A172 (cell line): ENCODE measurements at regions not wholly inside any gene's neighbourhood (a gene's known extent, or its start where the extent isn't known, plus 50 kb on each side); places are given as distances from the start of the nearest gene placed in this dataset.
A peak's percentile ranks its signal among the peaks of the same experiment; 100 is the strongest.
"Not testable (repeated sequence)": the region's sequence is repeated elsewhere in the genome, so short reads cannot be mapped to it uniquely, and the experiment has no call there.

Source experiments
- DNase-seq: peaks from one replicate; pipeline ENCODE4 v3.0.0-alpha.2; 2015; ENCODE audit warnings: low spot score

- DNase-seq = no peak
Observed at GRCh38 chr6:49110916-49111315, 352.1 kb downstream of the MMUT start.

DNA sequence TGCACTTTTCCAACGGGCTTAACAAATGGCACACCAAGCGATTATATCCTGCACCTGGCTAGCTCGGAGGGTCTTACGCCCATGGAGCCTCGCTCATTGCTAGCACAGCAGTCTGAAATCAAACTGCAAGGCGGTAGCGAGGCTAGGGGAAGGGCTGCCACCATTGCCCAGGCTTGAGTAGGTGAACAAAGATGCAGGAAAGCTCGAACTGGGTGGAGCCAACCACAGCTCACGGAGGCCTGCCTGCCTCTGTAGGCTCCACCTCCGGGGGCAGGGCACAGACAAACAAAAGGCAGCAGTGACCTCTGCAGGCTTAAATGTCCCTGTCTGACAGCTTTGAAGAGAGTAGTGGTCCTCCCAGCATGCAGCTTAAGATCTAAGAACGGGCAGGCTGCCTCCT lies 365.4 kb downstream of the MMUT start:
- DNase-seq = not testable (repeated sequence)

GRCh38 chr6:49097116-49097515 lies 365.9 kb downstream of the MMUT start:
- no peak for DNase-seq

- no peak for DNase-seq
Observed at GRCh38 chr6:49088631-49089030, 374.4 kb downstream of the MMUT start.

GRCh38 chr6:49087369-49087768 lies 375.7 kb downstream of the MMUT start:
- DNase-seq = no peak

DNA sequence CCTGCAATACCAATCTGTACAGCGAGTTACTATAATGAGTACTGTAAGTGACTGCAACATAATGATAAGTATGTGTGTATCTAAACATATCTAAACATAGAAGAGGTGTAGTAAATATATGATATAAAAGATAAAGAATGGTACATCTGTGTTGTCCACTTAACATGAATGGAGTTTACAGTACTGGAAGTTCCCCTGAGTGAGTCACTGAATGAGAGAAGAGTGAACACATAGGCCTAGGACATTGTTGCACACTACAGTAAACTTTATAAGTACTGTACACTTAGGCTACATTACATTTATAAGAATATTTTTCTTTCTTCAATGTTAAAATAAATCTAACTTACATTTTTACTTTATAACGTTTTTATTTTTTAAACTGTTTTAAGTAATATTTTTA lies 380.4 kb downstream of the MMUT start:
- DNase-seq = no peak

- no peak for DNase-seq
Observed at GRCh38 chr6:49072885-49073620, 390.0 kb downstream of the MMUT start.

DNA sequence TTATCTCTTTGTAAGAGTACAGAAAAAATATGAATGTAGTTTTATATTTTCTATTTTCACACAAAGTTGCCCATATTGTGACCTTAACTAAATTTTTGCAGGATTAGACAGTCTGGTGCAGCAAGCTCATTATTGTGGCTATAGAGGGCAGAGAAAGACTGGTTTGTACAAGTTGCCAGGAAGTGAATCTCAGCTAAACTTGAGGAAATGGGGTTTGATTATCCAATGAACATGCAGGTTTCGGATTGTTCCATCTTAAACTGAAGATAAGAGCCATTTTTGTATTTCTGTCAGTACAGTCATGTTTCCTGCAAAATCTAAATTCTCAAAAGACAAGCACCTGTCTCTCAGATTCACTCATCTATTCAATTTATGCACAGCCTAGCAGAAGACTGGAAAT lies 390.9 kb downstream of the MMUT start:
- peak; percentile 10 for DNase-seq

DNA sequence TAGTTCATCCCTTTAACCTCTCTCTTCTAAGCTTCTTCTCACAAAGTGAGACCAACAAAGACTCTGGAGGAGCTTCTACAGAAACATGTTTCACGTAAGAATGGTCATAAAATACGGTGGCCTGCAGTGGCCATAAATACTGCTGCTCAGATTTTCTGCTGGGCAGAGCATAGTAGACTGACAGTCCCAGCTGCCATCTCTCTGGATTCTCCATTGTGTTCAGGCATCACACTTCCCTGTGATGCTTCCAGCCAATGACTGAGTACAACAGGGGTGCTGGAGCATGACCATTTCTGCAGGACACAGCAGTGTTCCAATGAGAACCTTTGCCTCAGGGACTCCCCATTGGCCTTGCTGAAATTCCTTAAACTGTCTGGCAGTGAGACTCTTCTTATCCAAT lies 392.6 kb downstream of the MMUT start:
- DNase-seq = no peak

DNA sequence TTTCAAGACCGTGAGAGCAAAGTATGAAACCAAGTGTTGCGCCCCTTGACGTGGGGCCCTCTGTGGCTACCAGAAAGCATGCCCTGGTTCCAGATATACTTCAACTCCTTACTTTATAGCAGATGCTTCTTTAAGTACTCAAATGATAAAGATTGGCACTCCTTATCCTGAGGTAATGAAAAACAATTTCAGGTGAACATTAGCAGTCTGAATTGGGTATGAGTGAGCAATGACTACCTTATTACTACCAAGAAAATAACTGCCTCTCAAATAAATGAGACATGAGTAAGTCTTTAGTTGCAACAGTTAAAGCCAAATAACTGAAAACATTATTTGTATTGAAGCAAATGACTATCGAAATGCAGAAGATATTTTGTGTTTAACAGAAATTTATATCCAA lies 408.7 kb downstream of the MMUT start:
- DNase-seq = no peak

GRCh38 chr6:49052901-49053300 lies 410.2 kb downstream of the MMUT start:
- no peak for DNase-seq

GRCh38 chr6:49051281-49051680 lies 411.8 kb downstream of the MMUT start:
- DNase-seq = no peak

DNA sequence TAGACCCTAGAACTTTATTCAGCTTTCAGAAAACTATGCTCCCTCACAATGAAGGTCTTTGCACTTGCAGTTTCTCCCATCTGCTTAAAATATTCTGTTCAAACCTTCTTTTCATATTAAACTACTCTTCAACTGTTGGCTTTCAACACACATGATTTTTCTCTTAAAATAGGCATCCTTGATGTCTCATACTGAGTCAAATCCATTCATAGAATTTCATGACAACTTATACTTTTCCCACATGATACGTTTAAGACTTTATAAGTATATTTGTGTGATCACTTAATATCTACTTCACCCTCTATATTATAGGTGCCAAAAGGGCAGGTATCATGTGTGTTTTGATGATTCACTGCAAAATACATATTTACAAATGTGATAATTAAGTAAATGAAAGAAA lies 412.5 kb downstream of the MMUT start:
- no peak for DNase-seq

GRCh38 chr6:49038294-49038822 lies 424.7 kb downstream of the MMUT start:
- DNase-seq = no peak

GRCh38 chr6:49030251-49031020 lies 432.6 kb downstream of the MMUT start:
- peak; percentile 2 for DNase-seq

GRCh38 chr6:49027644-49028043 lies 435.4 kb downstream of the MMUT start:
- DNase-seq = no peak

- no peak for DNase-seq
Observed at GRCh38 chr6:49025273-49026240, 437.5 kb downstream of the MMUT start.

- no peak for DNase-seq
Observed at GRCh38 chr6:49004801-49005200, 458.3 kb downstream of the MMUT start.

GRCh38 chr6:49003348-49003747 lies 459.7 kb downstream of the MMUT start:
- no peak for DNase-seq

DNA sequence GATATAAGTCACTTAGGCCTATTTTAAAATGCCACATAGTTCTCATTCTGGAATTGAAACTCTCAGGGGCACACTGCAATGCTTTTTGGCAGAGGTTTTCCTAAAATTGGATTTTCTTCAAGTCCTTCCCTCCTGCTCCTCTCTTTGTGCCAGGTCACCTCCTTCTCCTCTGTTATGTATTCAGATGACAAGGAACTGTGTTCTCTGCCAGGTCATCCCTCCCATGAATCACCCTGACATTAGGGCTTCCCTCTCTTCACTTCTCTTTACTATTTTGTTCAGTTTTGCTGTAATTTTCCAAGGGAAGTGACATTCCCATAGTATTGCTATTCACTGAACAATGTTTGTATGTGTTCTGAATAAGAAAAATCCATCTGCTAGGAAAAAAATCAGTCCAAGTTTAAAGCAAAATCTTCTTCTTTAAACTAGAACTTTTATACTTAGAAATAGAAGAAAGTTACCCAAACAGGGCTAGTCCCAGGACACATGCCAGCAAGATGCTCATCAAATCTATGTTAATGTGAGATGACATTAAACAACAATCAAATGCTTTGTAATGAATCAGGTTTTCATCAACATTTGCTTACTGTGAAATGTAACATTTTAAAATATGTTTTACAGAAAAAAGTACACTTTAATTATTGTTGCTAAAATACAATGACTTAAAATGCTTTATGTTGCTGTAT lies 461.1 kb downstream of the MMUT start:
- DNase-seq = peak; percentile 22

DNA sequence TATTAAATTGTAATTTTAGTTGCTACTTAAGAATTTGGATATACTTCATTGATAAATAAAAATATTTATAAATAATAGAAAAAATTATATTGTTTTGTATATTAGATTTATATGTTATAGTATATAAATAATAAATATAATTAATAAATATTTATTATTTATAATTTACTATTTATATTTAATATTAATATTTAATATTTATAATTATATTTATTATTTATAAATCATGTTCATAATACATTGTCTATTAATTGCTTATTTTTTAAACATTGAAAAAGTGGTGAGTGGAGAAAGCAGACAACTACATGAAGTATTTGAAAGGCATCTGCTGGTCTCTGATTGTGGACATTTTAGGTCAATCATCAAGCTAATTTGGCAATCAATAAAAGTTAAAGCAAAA lies 464.5 kb downstream of the MMUT start:
- no peak for DNase-seq
